PC-3 (cell line): ENCODE measurements at regions not wholly inside any gene's neighbourhood (a gene's known extent, or its start where the extent isn't known, plus 50 kb on each side); places are given as distances from the start of the nearest gene placed in this dataset.

Experiments
- ATAC-seq: fragments of 200-7000 bp; cut with Tn5 transposase; 2 replicates; pipeline ENCODE4 v1.9.1; 2020; ENCODE audit warnings: mild to moderate bottlenecking, moderate library complexity
- BruUV-seq: library from RNA; stranded (reverse); fragments of 400-500 nt; replicated peaks from 2 replicates; lab custom pipeline; 2021; lab: Mats Ljungman, UMichigan
- CTCF ChIA-PET: fragments of 300-600 bp; sonication (Branson Sonifier 250); formaldehyde crosslinking; loops from one replicate; lab custom pipeline; 2022; ENCODE audit warnings: antibody characterized with exemption; lab: Charles Lee
- POLR2A ChIA-PET: fragments of 300-600 bp; sonication (Branson Sonifier 250); formaldehyde crosslinking; loops from one replicate; lab custom pipeline; 2022; ENCODE audit warnings: antibody characterized with exemption; ENCODE audit not compliant: unreplicated experiment; lab: Charles Lee
- DNase-seq: peaks from one replicate; pipeline ENCODE4 v3.0.0-alpha.2; 2015
- H2AFZ ChIP-seq: fragments of 300-600 bp; sonication (generic); 2 replicates; pipeline ENCODE4 v1.6.0; 2016; ENCODE audit warnings: antibody characterized with exemption, low read length
- H3F3A ChIP-seq: fragments of 300-600 bp; sonication (generic); one replicate; pipeline ENCODE4 v1.6.0; 2017; ENCODE audit warnings: antibody characterized with exemption, low read length, control low read depth, mild to moderate bottlenecking; ENCODE audit not compliant: unreplicated experiment
- H3K27ac ChIP-seq: fragments of 300-600 bp; sonication (generic); 2 replicates; pipeline ENCODE4 v1.5.1; 2016; ENCODE audit warnings: mild to moderate bottlenecking, low read length
- H3K27me3 ChIP-seq: fragments of 300-600 bp; sonication (generic); 2 replicates; pipeline ENCODE4 v1.6.1; 2016; ENCODE audit warnings: low read length, mixed read lengths
- H3K36me3 ChIP-seq: fragments of 300-600 bp; sonication (generic); 2 replicates; pipeline ENCODE4 v1.6.1; 2016; ENCODE audit warnings: low read depth, mixed run types, low read length, mixed read lengths
- H3K4me1 ChIP-seq: fragments of 300-600 bp; sonication (generic); 2 replicates; pipeline ENCODE4 v1.5.1; 2016; ENCODE audit warnings: low read length; ENCODE audit not compliant: insufficient read depth
- H3K4me2 ChIP-seq: fragments of 300-600 bp; sonication (generic); 2 replicates; pipeline ENCODE4 v1.6.0; 2016; ENCODE audit warnings: low read length
- H3K4me3 ChIP-seq: fragments of 300-600 bp; sonication (generic); 2 replicates; pipeline ENCODE4 v1.5.1; 2016; ENCODE audit warnings: mild to moderate bottlenecking, low read length, mixed read lengths
- H3K79me2 ChIP-seq: fragments of 300-600 bp; sonication (generic); 2 replicates; pipeline ENCODE4 v1.6.1; 2017; ENCODE audit warnings: low read length, mixed read lengths
- H3K9ac ChIP-seq: fragments of 300-600 bp; sonication (generic); 2 replicates; pipeline ENCODE4 v1.6.0; 2016; ENCODE audit warnings: mild to moderate bottlenecking, low read length
- H3K9me2 ChIP-seq: fragments of 300-600 bp; sonication (generic); replicated peaks from 2 replicates; pipeline ENCODE4 v1.6.1; 2016; ENCODE audit warnings: mixed run types, low read length, mixed read lengths
- H3K9me3 ChIP-seq: fragments of 300-600 bp; sonication (generic); 2 replicates; pipeline ENCODE4 v1.6.1; 2016; ENCODE audit warnings: low read length, mixed read lengths
- H4K20me1 ChIP-seq: fragments of 300-600 bp; sonication (generic); 2 replicates; pipeline ENCODE4 v1.6.1; 2016; ENCODE audit warnings: low read length, mixed read lengths
- CTCF ChIP-seq: fragments of 300-600 bp; sonication (generic); conservative IDR thresholded peaks from 2 replicates; pipeline ENCODE4 v1.5.1; 2017; ENCODE audit warnings: antibody characterized with exemption, low read depth, mild to moderate bottlenecking, low read length
- EZH2 ChIP-seq: fragments of 300-600 bp; sonication (generic); IDR thresholded peaks from one replicate; pipeline ENCODE4 v1.6.1; 2017; ENCODE audit warnings: antibody characterized with exemption, mild to moderate bottlenecking, low read length; ENCODE audit not compliant: unreplicated experiment
- EZH2phosphoT487 ChIP-seq: fragments of 300-600 bp; sonication (generic); IDR thresholded peaks from 2 replicates; pipeline ENCODE4 v1.6.1; 2018; ENCODE audit warnings: mild to moderate bottlenecking, antibody characterized with exemption, low read length, borderline replicate concordance
- intact Hi-C: fragments of 100-400 bp; cut with micrococcal nuclease; formaldehyde crosslinking; loops from 2 replicates; pipeline ENCODE4 v1.9.0; 2023

GRCh38 chrX:34749896-34750295 lies 92.8 kb upstream of the TMEM47 start:
- ATAC-seq (no peak), DNase-seq (no peak)
- Histone ChIP-seq H3K9me3 (no peaks in the 10 kb centered on the region), H3F3A (no peaks in the 10 kb centered on the region), H3K79me2 (no peaks in the 10 kb centered on the region), H3K36me3 (no peaks in the 10 kb centered on the region), H3K4me1 (no peaks in the 10 kb centered on the region), H3K27me3 (no peaks in the 10 kb centered on the region), H3K9me2 (no peaks in the 10 kb centered on the region), H4K20me1 (no peaks in the 10 kb centered on the region), H3K4me2 (no peak overlapping the region), H3K27ac (no peak overlapping the region), H3K4me3 (no peak overlapping the region), H2AFZ (no peak overlapping the region), H3K9ac (no peak overlapping the region)
- intact Hi-C loops: no loop called here
- ChIA-PET POLR2A (no interaction called here), CTCF (no interaction called here)
- TF ChIP-seq EZH2phosphoT487: no peak
- no peak for TF ChIP-seq CTCF
- TF ChIP-seq EZH2: no peak
- no TSS peak for BruUV-seq

GRCh38 chrX:34764852-34765361 lies 107.8 kb upstream of the TMEM47 start:
- Histone ChIP-seq H4K20me1 (no peaks in the 10 kb centered on the region), H3K9me2 (no peaks in the 10 kb centered on the region), H3K4me2 (no peak overlapping the region), H3K4me3 (no peak overlapping the region), H3K27ac (no peak overlapping the region), H2AFZ (no peak overlapping the region), H3K9me3 (no peaks in the 10 kb centered on the region), H3K27me3 (no peaks in the 10 kb centered on the region), H3F3A (no peaks in the 10 kb centered on the region), H3K79me2 (no peaks in the 10 kb centered on the region), H3K36me3 (no peaks in the 10 kb centered on the region), H3K9ac (no peak overlapping the region), H3K4me1 (peaks cover 4% of the 10 kb centered on the region; the same call in 1 of the 2 replicates)
- no peak for ATAC-seq
- POLR2A ChIA-PET: no interaction called here
- TF ChIP-seq EZH2phosphoT487 (no peak), EZH2 (no peak), CTCF (no peak)
- DNase-seq: peak; percentile 53
- CTCF ChIA-PET: no interaction called here
- intact Hi-C loops: no loop called here
- no TSS peak for BruUV-seq

- no peak overlapping the region for H3K4me3 ChIP-seq
- DNase-seq (no peak), ATAC-seq (no peak)
- H3K9me2 ChIP-seq: no peaks in the 10 kb centered on the region
- no peak overlapping the region for H3K4me2 ChIP-seq
- H3K27me3 ChIP-seq: no peaks in the 10 kb centered on the region
- no peaks in the 10 kb centered on the region for H3K9me3 ChIP-seq
- intact Hi-C loops: no loop called here
- H3K36me3 ChIP-seq: no peaks in the 10 kb centered on the region
- TF ChIP-seq CTCF: no peak
- no peak for TF ChIP-seq EZH2phosphoT487
- TF ChIP-seq EZH2: no peak
- H3F3A ChIP-seq: no peaks in the 10 kb centered on the region
- H3K79me2 ChIP-seq: no peaks in the 10 kb centered on the region
- ChIA-PET CTCF (no interaction called here), POLR2A (no interaction called here)
- no peak overlapping the region for H3K9ac ChIP-seq
- no TSS peak for BruUV-seq
- no peak overlapping the region for H3K27ac ChIP-seq
- no peak overlapping the region for H2AFZ ChIP-seq
- no peaks in the 10 kb centered on the region for H4K20me1 ChIP-seq
- H3K4me1 ChIP-seq: peaks cover 4% of the 10 kb centered on the region; the same call in 1 of the 2 replicates
These were observed 111.2 kb upstream of the TMEM47 start for GRCh38 chrX:34768290-34768689.
